Neural cell (in vitro differentiated cells): ENCODE measurements at regions not wholly inside any gene's neighbourhood (a gene's known extent, or its start where the extent isn't known, plus 50 kb on each side); places are given as distances from the start of the nearest gene placed in this dataset.

Experiments
- H2AFZ ChIP-seq: fragments of 200-600, 300-800 bp; sonication (generic), shearing (Covaris generic); 2 replicates; pipeline ENCODE4 v1.6.0; 2014; ENCODE audit warnings: low read depth, mild to moderate bottlenecking, antibody characterized with exemption, low read length, moderate library complexity
- H3F3A ChIP-seq: fragments of 200-600 bp; shearing (Covaris generic); 2 replicates; pipeline ENCODE4 v1.6.1; 2016; ENCODE audit warnings: mild to moderate bottlenecking, moderate library complexity, mixed read lengths, antibody characterized with exemption, low read length; ENCODE audit not compliant: insufficient read depth, poor library complexity, severe bottlenecking
- H3K27ac ChIP-seq: fragments of 200-600, 300-800 bp; sonication (generic), shearing (Covaris generic); 2 replicates; pipeline ENCODE4 v1.5.1; 2014; ENCODE audit warnings: mild to moderate bottlenecking, low read length, moderate library complexity
- H3K27me3 ChIP-seq: fragments of 300-800, 200-600 bp; sonication (generic), shearing (Covaris generic); 2 replicates; pipeline ENCODE4 v1.6.0; 2014; ENCODE audit warnings: mild to moderate bottlenecking, low read depth, low read length, moderate library complexity; ENCODE audit not compliant: insufficient read depth
- H3K36me3 ChIP-seq: fragments of 300-800, 200-600 bp; sonication (generic), shearing (Covaris generic); 2 replicates; pipeline ENCODE4 v1.5.1; 2014; ENCODE audit warnings: mild to moderate bottlenecking, antibody characterized with exemption, low read length, moderate library complexity; ENCODE audit not compliant: insufficient read depth
- H3K4me2 ChIP-seq: fragments of 300-800, 200-600 bp; sonication (generic), shearing (Covaris generic); 2 replicates; pipeline ENCODE4 v1.6.0; 2014; ENCODE audit warnings: mild to moderate bottlenecking, low read length
- H3K4me3 ChIP-seq: fragments of 300-800, 200-600 bp; sonication (generic), shearing (Covaris generic); 2 replicates; pipeline ENCODE4 v1.5.1; 2014; ENCODE audit warnings: mild to moderate bottlenecking, low read length, moderate library complexity
- H3K79me2 ChIP-seq: fragments of 200-600 bp; shearing (Covaris generic); replicated peaks from 2 replicates; pipeline ENCODE4 v1.6.0; 2014; ENCODE audit warnings: mild to moderate bottlenecking, low read length, moderate library complexity; ENCODE audit not compliant: insufficient read depth
- H3K9ac ChIP-seq: fragments of 300-800, 200-600 bp; sonication (generic), shearing (Covaris generic); 2 replicates; pipeline ENCODE4 v1.6.1; 2016; ENCODE audit warnings: mild to moderate bottlenecking, low read length, mixed read lengths
- H3K9me2 ChIP-seq: fragments of 200-600 bp; shearing (Covaris generic); 2 replicates; pipeline ENCODE4 v1.6.1; 2016; ENCODE audit warnings: mild to moderate bottlenecking, low read length, mixed read lengths; ENCODE audit not compliant: insufficient read depth
- H3K9me3 ChIP-seq: fragments of 200-600, 300-800 bp; sonication (generic), shearing (Covaris generic); 2 replicates; pipeline ENCODE4 v1.6.1; 2016; ENCODE audit warnings: mild to moderate bottlenecking, mixed run types, low read length, moderate library complexity, mixed read lengths
- H4K20me1 ChIP-seq: fragments of 200-600 bp; shearing (Covaris generic); 2 replicates; pipeline ENCODE4 v1.6.1; 2016; ENCODE audit warnings: mild to moderate bottlenecking, mixed run types; ENCODE audit not compliant: insufficient read depth
- EP300 ChIP-seq: fragments of 450-650 bp; conservative IDR thresholded peaks from 2 replicates; pipeline ENCODE4 v1.6.1; 2014; ENCODE audit warnings: antibody characterized with exemption, mild to moderate bottlenecking, moderate library complexity; ENCODE audit not compliant: poor library complexity, severe bottlenecking
- EZH2 ChIP-seq: fragments of 200-600, 300-800 bp; shearing (Covaris generic), sonication (generic); IDR thresholded peaks from 2 replicates; pipeline ENCODE4 v1.6.1; 2014; ENCODE audit warnings: antibody characterized with exemption, low read length, borderline replicate concordance, mild to moderate bottlenecking; ENCODE audit not compliant: insufficient read depth, poor library complexity, severe bottlenecking
- MXI1 ChIP-seq: fragments of 450-650 bp; conservative IDR thresholded peaks from 2 replicates; pipeline ENCODE4 v1.6.1; 2014; ENCODE audit warnings: antibody characterized with exemption, mild to moderate bottlenecking; ENCODE audit not compliant: poor library complexity, severe bottlenecking
- POLR2AphosphoS5 ChIP-seq: IDR thresholded peaks from 2 replicates; pipeline ENCODE4 v1.6.1; 2012
- RAD21 ChIP-seq: fragments of 450-650 bp; conservative IDR thresholded peaks from 2 replicates; pipeline ENCODE4 v1.6.1; 2014; ENCODE audit warnings: antibody characterized with exemption, mild to moderate bottlenecking, moderate library complexity
- SMC3 ChIP-seq: fragments of 450-650 bp; conservative IDR thresholded peaks from 2 replicates; pipeline ENCODE4 v1.6.1; 2014; ENCODE audit warnings: antibody characterized with exemption, mild to moderate bottlenecking, moderate library complexity; ENCODE audit not compliant: poor library complexity
- TAF1 ChIP-seq: IDR thresholded peaks from 2 replicates; pipeline ENCODE4 v1.6.1; 2012; ENCODE audit warnings: low read depth
- TF ChIP-seq, protein P1 (sequence below): IDR thresholded peaks from 2 replicates; pipeline ENCODE4 v1.6.1; 2012; ENCODE audit warnings: borderline replicate concordance
- TF ChIP-seq, protein P2 (sequence below): fragments of 450-650 bp; IDR thresholded peaks from 2 replicates; pipeline ENCODE4 v1.5.1; 2014; ENCODE audit warnings: antibody characterized with exemption, mild to moderate bottlenecking, moderate library complexity; ENCODE audit not compliant: poor library complexity, severe bottlenecking

DNA sequence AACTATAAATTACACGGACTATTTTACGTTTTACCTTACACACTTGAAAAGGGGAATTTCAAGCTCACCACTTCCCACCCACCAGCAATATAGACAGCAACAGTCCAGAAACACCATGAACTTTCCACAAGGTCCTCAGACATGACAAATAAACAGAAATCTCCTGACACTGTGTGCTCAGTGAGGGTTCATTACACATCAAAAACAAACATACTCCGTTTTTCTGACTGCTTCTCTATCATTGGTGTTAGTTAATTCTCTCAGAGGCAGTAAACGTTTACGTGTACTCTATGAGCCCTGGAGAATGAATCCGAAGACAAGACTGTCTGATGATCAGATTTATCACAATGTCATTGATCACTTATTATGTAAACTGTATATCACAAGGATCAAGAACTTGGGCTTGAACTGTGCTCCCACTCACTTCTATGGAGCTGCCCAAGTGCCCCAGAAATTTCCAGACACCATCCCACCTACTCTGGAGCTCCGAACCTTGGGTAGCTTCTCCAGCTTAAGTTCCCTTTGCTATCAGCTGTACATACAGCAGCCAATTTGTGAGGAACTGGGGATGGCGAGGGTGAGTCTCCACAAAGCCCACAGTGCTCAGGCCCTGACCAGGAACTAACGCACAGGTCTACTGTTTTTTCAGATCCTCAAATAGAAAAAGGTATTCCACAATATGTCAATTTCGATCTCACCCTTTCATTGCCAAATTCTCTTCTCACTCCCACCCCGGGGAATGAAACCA lies 86.0 kb downstream of the ALDH8A1 start:
- H3K9ac ChIP-seq, result no peak overlapping the region
- no peaks in the 10 kb centered on the region for H3F3A ChIP-seq
- no peak overlapping the region for H3K4me2 ChIP-seq

DNA sequence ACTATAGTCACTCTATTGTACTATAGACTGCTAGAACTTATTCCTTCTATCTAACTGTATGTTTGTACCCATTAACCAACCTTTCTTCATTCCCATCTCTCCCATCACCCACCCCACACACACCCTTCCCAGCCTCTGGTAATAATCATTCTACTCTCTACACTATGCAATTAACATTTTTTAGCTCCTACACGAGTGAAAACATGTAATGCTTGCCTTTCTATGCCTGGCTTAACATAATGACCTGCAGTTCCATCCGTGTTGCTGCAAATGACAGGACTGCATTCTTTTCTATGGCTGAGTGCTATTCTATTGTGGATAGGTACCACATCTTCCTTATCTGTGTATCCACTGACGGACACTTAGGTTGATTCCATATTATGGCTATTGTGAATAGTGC lies 95.5 kb downstream of the ALDH8A1 start:
- Histone ChIP-seq H3K9me3 (no peaks in the 10 kb centered on the region), H3K9ac (no peak overlapping the region), H4K20me1 (no peaks in the 10 kb centered on the region), H3F3A (no peaks in the 10 kb centered on the region), H3K9me2 (no peaks in the 10 kb centered on the region), H3K27me3 (no peaks in the 10 kb centered on the region), H3K4me3 (no peak overlapping the region), H3K36me3 (no peaks in the 10 kb centered on the region), H3K4me2 (no peak overlapping the region), H3K79me2 (no peaks in the 10 kb centered on the region), H2AFZ (no peak overlapping the region), H3K27ac (no peak overlapping the region)
- no peak for TF ChIP-seq EP300
- TF ChIP-seq, protein P1, sequence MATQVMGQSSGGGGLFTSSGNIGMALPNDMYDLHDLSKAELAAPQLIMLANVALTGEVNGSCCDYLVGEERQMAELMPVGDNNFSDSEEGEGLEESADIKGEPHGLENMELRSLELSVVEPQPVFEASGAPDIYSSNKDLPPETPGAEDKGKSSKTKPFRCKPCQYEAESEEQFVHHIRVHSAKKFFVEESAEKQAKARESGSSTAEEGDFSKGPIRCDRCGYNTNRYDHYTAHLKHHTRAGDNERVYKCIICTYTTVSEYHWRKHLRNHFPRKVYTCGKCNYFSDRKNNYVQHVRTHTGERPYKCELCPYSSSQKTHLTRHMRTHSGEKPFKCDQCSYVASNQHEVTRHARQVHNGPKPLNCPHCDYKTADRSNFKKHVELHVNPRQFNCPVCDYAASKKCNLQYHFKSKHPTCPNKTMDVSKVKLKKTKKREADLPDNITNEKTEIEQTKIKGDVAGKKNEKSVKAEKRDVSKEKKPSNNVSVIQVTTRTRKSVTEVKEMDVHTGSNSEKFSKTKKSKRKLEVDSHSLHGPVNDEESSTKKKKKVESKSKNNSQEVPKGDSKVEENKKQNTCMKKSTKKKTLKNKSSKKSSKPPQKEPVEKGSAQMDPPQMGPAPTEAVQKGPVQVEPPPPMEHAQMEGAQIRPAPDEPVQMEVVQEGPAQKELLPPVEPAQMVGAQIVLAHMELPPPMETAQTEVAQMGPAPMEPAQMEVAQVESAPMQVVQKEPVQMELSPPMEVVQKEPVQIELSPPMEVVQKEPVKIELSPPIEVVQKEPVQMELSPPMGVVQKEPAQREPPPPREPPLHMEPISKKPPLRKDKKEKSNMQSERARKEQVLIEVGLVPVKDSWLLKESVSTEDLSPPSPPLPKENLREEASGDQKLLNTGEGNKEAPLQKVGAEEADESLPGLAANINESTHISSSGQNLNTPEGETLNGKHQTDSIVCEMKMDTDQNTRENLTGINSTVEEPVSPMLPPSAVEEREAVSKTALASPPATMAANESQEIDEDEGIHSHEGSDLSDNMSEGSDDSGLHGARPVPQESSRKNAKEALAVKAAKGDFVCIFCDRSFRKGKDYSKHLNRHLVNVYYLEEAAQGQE, result no peak
- no peak for TF ChIP-seq RAD21
- TF ChIP-seq MXI1, result no peak
- TF ChIP-seq EZH2, result no peak
- no peak for TF ChIP-seq SMC3
- TF ChIP-seq, protein P2, sequence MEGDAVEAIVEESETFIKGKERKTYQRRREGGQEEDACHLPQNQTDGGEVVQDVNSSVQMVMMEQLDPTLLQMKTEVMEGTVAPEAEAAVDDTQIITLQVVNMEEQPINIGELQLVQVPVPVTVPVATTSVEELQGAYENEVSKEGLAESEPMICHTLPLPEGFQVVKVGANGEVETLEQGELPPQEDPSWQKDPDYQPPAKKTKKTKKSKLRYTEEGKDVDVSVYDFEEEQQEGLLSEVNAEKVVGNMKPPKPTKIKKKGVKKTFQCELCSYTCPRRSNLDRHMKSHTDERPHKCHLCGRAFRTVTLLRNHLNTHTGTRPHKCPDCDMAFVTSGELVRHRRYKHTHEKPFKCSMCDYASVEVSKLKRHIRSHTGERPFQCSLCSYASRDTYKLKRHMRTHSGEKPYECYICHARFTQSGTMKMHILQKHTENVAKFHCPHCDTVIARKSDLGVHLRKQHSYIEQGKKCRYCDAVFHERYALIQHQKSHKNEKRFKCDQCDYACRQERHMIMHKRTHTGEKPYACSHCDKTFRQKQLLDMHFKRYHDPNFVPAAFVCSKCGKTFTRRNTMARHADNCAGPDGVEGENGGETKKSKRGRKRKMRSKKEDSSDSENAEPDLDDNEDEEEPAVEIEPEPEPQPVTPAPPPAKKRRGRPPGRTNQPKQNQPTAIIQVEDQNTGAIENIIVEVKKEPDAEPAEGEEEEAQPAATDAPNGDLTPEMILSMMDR, result no peak
- no peak for TF ChIP-seq POLR2AphosphoS5
- no peak for TF ChIP-seq TAF1

More for the DNA sequence above, 86.0 kb downstream of the ALDH8A1 start:
- H3K27me3 ChIP-seq, result no peaks in the 10 kb centered on the region
- no peaks in the 10 kb centered on the region for H3K79me2 ChIP-seq
- no peaks in the 10 kb centered on the region for H3K9me2 ChIP-seq
- H3K36me3 ChIP-seq, result no peaks in the 10 kb centered on the region
- H4K20me1 ChIP-seq, result no peaks in the 10 kb centered on the region
- H3K9me3 ChIP-seq, result no peaks in the 10 kb centered on the region
- H3K27ac ChIP-seq, result no peak overlapping the region
- no peak overlapping the region for H2AFZ ChIP-seq
- TF ChIP-seq TAF1 (no peak), MXI1 (no peak)
- H3K4me3 ChIP-seq, result no peak overlapping the region
